M059J (cell line): ENCODE measurements at regions not wholly inside any gene's neighbourhood (a gene's known extent, or its start where the extent isn't known, plus 50 kb on each side); places are given as distances from the start of the nearest gene placed in this dataset.

ENCODE experiments used
- DNase-seq: peaks from one replicate; pipeline ENCODE4 v3.0.0-alpha.2; 2012; ENCODE audit warnings: low read depth

GRCh38 chr2:144156736-144157640 is 362.9 kb downstream of the ZEB2 start:
- DNase-seq = no peak

- no peak for DNase-seq
Measured at GRCh38 chr2:144154205-144154604, 365.7 kb downstream of the ZEB2 start.

GRCh38 chr2:144152817-144153271 is 367.1 kb downstream of the ZEB2 start:
- peak; percentile 62 for DNase-seq

- DNase-seq = no peak
Measured at GRCh38 chr2:144151851-144152250, 368.1 kb downstream of the ZEB2 start.

GRCh38 chr2:144151405-144151804 is 368.5 kb downstream of the ZEB2 start:
- DNase-seq = no peak

GRCh38 chr2:144147356-144147755 is 372.6 kb downstream of the ZEB2 start:
- no peak for DNase-seq

- no peak for DNase-seq
Measured at GRCh38 chr2:144146876-144147275, 373.0 kb downstream of the ZEB2 start.

- DNase-seq = no peak
Measured at GRCh38 chr2:144146076-144146475, 373.8 kb downstream of the ZEB2 start.

- DNase-seq = no peak
Measured at GRCh38 chr2:144143294-144144151, 376.4 kb downstream of the ZEB2 start.

- no peak for DNase-seq
Measured at GRCh38 chr2:144140891-144141290, 379.0 kb downstream of the ZEB2 start.

- peak; percentile 80 for DNase-seq
Measured at GRCh38 chr2:144137705-144138428, 382.1 kb downstream of the ZEB2 start.

GRCh38 chr2:144137272-144137671 is 382.6 kb downstream of the ZEB2 start:
- no peak for DNase-seq

- no peak for DNase-seq
Measured at GRCh38 chr2:144136297-144137010, 383.5 kb downstream of the ZEB2 start.

- DNase-seq = no peak
Measured at GRCh38 chr2:144133936-144134665, 385.8 kb downstream of the ZEB2 start.

- peak; percentile 5 for DNase-seq
Measured at GRCh38 chr2:144132357-144132756, 387.6 kb downstream of the ZEB2 start.

GRCh38 chr2:144131042-144131441 is 388.9 kb downstream of the ZEB2 start:
- peak; percentile 58 for DNase-seq

GRCh38 chr2:144130551-144130950 is 389.4 kb downstream of the ZEB2 start:
- no peak for DNase-seq

- DNase-seq = no peak
Measured at GRCh38 chr2:144128130-144128746, 391.7 kb downstream of the ZEB2 start.

- no peak for DNase-seq
Measured at GRCh38 chr2:144127693-144128092, 392.2 kb downstream of the ZEB2 start.

- DNase-seq = no peak
Measured at GRCh38 chr2:144126302-144126701, 393.6 kb downstream of the ZEB2 start.
